ENCODE measurements at regions not wholly inside any gene's neighbourhood (a gene's known extent, or its start where the extent isn't known, plus 50 kb on each side); places are given as distances from the start of the nearest gene placed in this dataset.

DNA sequence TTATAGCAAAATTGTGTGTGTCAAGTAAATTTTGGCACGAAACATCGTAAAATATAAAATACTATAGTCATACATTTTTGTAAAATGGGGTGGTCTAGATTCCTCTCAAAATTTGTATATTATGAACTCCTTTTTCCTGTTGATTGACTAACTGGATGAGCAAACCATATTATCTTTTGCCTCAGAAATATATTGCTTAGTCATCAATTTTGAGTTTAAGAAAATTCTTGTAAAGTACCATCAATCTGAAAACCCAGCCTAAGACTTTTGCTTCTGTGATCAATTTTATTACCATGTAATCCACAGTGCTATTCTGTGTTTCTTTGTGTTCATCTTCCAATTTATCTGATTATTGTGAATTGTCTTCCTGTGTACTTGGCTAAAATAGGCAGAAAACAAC, 98.0 kb upstream of the PCDH18 start:
- in situ Hi-C loops (cut with HindIII; ENCODE audit: low sequenced_read_pairs): no loop called here
- DNase-seq (ENCODE audit: low spot score): no peak

DNA sequence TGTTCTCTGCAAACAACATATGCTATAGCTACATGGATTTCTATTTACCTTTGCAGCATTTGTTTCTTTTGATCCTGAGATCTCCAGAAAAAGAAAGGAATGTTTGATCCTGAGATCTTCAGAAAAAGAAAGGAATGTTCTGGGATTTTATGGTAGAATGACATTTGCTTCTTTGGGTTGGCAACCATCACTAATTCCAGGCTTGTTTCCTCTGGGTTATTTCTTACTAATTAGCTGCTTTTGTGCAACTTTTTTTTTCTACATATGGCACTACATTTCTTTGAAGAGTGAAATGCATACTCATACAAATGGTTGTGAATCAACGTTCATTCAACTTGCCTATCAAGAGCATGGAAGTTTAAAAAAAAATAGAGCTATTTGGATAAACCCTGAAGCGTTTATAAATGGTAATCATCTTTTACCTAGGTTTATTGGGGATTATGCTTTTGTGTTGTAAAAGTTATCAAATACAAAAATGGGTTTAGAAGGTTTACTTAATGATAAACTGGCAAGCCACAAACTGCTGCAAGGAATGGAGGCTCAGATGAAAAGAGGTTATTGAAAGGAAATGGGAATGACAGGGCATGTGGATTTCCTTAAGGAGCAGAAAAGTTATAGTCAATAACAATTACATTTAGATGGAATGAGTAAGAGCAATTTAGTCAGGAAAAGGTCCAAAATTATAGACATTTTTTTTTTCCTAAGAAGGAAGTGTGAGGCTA, 95.6 kb upstream of the PCDH18 start:
- DNase-seq (ENCODE audit: low spot score): no peak
- in situ Hi-C loops (cut with HindIII; ENCODE audit: low sequenced_read_pairs): no loop called here

- in situ Hi-C loops (cut with HindIII; ENCODE audit: low sequenced_read_pairs): no loop called here
- no peak for DNase-seq (ENCODE audit: low spot score)
Measured at GRCh38 chr4:137626942-137627738, 94.8 kb upstream of the PCDH18 start.

- in situ Hi-C loops (cut with HindIII; ENCODE audit: low sequenced_read_pairs): no loop called here
- DNase-seq (ENCODE audit: low spot score): no peak
Measured at GRCh38 chr4:137623013-137623412, 90.7 kb upstream of the PCDH18 start.

DNA sequence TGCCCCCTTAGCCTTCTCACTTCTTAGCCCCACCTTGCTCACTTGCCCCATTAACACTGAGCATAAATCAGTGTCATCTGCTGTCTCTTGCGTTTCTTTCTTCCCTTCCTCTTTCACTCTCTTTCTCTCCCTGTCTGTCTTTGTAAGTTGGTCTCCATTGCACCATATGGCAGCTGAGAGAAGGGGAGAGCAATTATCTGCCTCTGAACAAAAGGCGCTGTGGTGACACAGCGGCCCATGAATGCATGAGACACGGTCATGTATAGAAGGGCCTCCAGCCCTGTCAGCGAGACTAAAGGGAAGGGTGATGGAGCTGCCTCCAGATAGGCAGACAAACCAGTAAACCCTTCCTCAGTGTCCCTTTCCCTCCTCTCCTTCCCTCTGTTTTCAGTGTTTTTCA, 88.8 kb upstream of the PCDH18 start:
- in situ Hi-C loops (cut with HindIII; ENCODE audit: low sequenced_read_pairs): no loop called here

DNA sequence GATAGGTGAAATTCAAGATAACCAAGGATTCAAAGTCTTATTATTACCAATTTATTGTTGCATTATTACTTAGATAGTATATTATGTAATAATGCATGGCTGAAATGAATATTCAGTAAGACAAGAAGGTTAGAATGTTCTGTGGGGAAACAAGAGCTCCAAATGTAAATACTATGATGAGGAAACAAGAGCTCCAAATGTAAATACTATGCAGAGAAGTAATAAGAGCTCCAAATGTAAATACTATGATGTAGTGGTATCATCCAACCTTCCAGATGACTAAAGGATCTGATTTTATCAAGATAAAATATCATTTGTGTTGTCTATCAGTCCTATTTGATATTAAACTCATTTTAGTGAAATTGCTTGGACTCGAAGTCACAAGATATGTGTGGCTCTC, 82.2 kb upstream of the PCDH18 start:
- no peak for DNase-seq (ENCODE audit: low spot score)
- in situ Hi-C loops (cut with HindIII; ENCODE audit: low sequenced_read_pairs): no loop called here

More for the DNA sequence above, 88.8 kb upstream of the PCDH18 start:
- no peak for DNase-seq (ENCODE audit: low spot score)

- in situ Hi-C loops (cut with HindIII; ENCODE audit: low sequenced_read_pairs): no loop called here
- DNase-seq (ENCODE audit: low spot score): no peak
Measured at GRCh38 chr4:137611998-137612700, 79.9 kb upstream of the PCDH18 start.

GRCh38 chr4:137610960-137611359, 78.7 kb upstream of the PCDH18 start:
- in situ Hi-C loops (cut with HindIII; ENCODE audit: low sequenced_read_pairs): no loop called here
- no peak for DNase-seq (ENCODE audit: low spot score)

GRCh38 chr4:137609718-137610430, 77.6 kb upstream of the PCDH18 start:
- DNase-seq (ENCODE audit: low spot score): no peak
- in situ Hi-C loops (cut with HindIII; ENCODE audit: low sequenced_read_pairs): no loop called here

DNA sequence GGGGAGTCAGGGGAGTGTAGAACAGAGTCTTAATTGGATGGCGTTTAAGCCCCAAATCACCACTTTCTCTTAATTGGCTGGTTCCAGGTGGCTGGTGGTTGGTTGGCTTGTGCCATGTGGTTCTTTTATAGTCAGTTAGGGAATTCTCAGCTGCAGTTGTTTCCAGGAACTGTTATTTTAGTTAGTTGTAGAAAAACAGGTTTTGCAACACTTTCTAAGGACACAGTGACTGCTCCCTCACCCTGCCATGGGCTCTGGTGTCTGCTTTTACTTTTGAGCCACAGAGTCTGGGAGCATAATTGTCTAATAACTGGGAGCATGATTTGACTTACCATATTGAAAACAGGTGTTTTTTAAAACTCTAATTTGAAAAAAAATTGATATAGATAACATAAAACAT, 75.8 kb upstream of the PCDH18 start:
- no peak for DNase-seq (ENCODE audit: low spot score)
- in situ Hi-C loops (cut with HindIII; ENCODE audit: low sequenced_read_pairs): no loop called here

DNA sequence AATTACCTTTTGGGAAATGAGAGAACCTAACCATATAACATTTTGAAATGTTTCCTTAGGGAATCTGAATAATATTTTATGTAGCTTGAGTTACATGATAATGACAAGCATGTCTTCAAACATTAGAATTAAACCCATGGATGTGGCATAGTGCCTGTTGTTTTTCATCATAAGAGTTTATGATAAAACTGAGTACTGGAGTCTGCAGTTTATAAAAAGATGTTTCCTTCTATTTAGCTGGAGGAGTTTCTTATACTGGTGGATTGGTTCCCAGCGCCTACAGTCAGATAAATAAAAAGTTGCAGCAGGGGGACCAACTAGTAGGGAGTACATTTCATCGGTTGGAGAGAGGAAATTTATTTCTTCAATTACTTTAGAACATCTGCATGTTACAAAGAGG, 70.1 kb upstream of the PCDH18 start:
- no peak for DNase-seq (ENCODE audit: low spot score)
- in situ Hi-C loops (cut with HindIII; ENCODE audit: low sequenced_read_pairs): no loop called here

GRCh38 chr4:137601934-137602333, 69.6 kb upstream of the PCDH18 start:
- in situ Hi-C loops (cut with HindIII; ENCODE audit: low sequenced_read_pairs): no loop called here
- no peak for DNase-seq (ENCODE audit: low spot score)

GRCh38 chr4:137599734-137600133, 67.4 kb upstream of the PCDH18 start:
- no peak for DNase-seq (ENCODE audit: low spot score)
- in situ Hi-C loops (cut with HindIII; ENCODE audit: low sequenced_read_pairs): no loop called here

DNA sequence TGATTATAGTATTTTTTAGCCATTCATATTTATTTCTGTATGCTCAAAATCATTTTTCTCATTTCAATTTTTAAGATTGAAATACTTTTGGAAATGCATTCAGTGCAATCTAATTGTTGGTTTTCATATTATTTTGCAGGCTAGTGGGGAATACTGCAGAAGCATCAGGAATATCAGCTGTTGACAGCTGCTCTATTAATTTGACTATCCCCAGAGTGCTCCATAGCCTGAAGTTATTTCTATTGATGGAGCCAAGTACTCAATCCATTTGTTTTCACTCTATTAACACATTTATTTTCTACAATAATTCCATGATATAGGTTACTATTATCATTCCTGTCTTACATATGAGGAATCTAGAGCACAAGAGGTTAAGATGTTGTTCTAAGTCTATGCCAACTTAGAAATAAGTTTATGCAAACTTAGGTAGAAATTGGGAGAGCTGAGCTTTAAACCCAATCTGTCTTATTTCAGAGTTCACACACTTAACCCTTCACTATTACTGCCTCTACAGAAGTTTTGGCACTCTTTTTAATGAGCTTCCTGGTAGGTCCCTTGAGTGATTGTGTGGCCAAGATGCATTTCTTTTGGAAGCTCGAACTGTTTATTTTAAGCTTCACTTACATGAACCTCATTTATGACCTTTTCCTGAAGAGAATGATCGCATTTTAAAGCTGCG, 65.6 kb upstream of the PCDH18 start:
- in situ Hi-C loops (cut with HindIII; ENCODE audit: low sequenced_read_pairs): no loop called here
- DNase-seq (ENCODE audit: low spot score): no peak

- no peak for DNase-seq (ENCODE audit: low spot score)
- in situ Hi-C loops (cut with HindIII; ENCODE audit: low sequenced_read_pairs): no loop called here
Measured at GRCh38 chr4:137587796-137588195, 55.5 kb upstream of the PCDH18 start.

GRCh38 chr4:137583671-137584070, 51.4 kb upstream of the PCDH18 start:
- no peak for DNase-seq (ENCODE audit: low spot score)
- in situ Hi-C loops (cut with HindIII; ENCODE audit: low sequenced_read_pairs): no loop called here

Data from G401 (cell line).